H1 (cell line): ENCODE measurements at regions not wholly inside any gene's neighbourhood (a gene's known extent, or its start where the extent isn't known, plus 50 kb on each side); places are given as distances from the start of the nearest gene placed in this dataset.

Experiments used
- CTCF ChIA-PET: fragments of 300-600 bp; sonication (Branson Sonifier 250); formaldehyde crosslinking; loops from one replicate; lab custom pipeline; 2021; ENCODE audit not compliant: partially characterized antibody; lab: Charles Lee
- POLR2A ChIA-PET: fragments of 300-600 bp; sonication (Branson Sonifier 250); formaldehyde crosslinking; loops from one replicate; lab custom pipeline; 2021; ENCODE audit warnings: inconsistent platforms; ENCODE audit not compliant: partially characterized antibody; lab: Charles Lee
- DNase-seq, 2 experiments: peaks; one replicate each; pipeline versions ENCODE4 v3.0.0 to v3.0.0-alpha.2; 2010 to 2022; ENCODE audit warnings: low spot score in 2 of 2, low read depth in 1 of 2, mixed read lengths in 1 of 2
- FAIRE-seq: peaks from 2 replicates; lab custom pipeline; 2011; peaks lifted over from hg19 to GRCh38; lab: Jason Lieb, UNC
- H2AFZ ChIP-seq: 2 replicates; pipeline ENCODE4 v1.8.1; 2012; ENCODE audit warnings: low read length, inconsistent platforms
- H2AK5ac ChIP-seq: 2 replicates; pipeline ENCODE4 v1.6.1; 2013; ENCODE audit warnings: low read depth, low read length
- H2BK120ac ChIP-seq: replicated peaks from 2 replicates; pipeline ENCODE3; 2013; ENCODE audit warnings: low read depth, low read length, inconsistent platforms
- H2BK12ac ChIP-seq: 2 replicates; pipeline ENCODE4 v1.6.1; 2013; ENCODE audit warnings: low read depth, low read length
- H2BK15ac ChIP-seq: 2 replicates; pipeline ENCODE4 v1.6.1; 2013; ENCODE audit warnings: low read length
- H2BK20ac ChIP-seq: 2 replicates; pipeline ENCODE4 v1.6.1; 2013; ENCODE audit warnings: low read length
- H2BK5ac ChIP-seq: 2 replicates; pipeline ENCODE4 v1.6.1; 2013; ENCODE audit warnings: low read depth, low read length
- H3K14ac ChIP-seq: 2 replicates; pipeline ENCODE4 v1.6.1; 2013; ENCODE audit warnings: inconsistent platforms; ENCODE audit not compliant: insufficient read length
- H3K18ac ChIP-seq: 2 replicates; pipeline ENCODE4 v1.6.1; 2013; ENCODE audit warnings: low read length; ENCODE audit errors: extremely low read depth
- H3K23ac ChIP-seq: 2 replicates; pipeline ENCODE4 v1.6.1; 2013; ENCODE audit warnings: inconsistent platforms; ENCODE audit not compliant: insufficient read length
- H3K23me2 ChIP-seq: 2 replicates; pipeline ENCODE4 v1.6.1; 2013; ENCODE audit warnings: low read depth, low read length
- H3K27ac ChIP-seq: 2 replicates; pipeline ENCODE4 v1.6.1; 2011; ENCODE audit warnings: low read depth, low read length, inconsistent platforms
- H3K27me3 ChIP-seq, 4 experiments: replicated peaks in 1 of 4; 1 replicate in 1 of 4; 2 replicates in 3 of 4; pipeline versions ENCODE4 v1.6.1 to v1.8.1; 2011 to 2013; ENCODE audit warnings: low read length in 3 of 4, mild to moderate bottlenecking in 3 of 4, inconsistent platforms in 2 of 4, mixed read lengths in 2 of 4, moderate library complexity in 1 of 4; ENCODE audit not compliant: control insufficient read depth in 3 of 4, insufficient read depth in 3 of 4; ENCODE audit errors: extremely low read depth in 1 of 4
- H3K36me3 ChIP-seq, 4 experiments: 2 replicates each; pipeline versions ENCODE4 v1.6.1 to v1.8.1; 2011 to 2013; ENCODE audit warnings: mild to moderate bottlenecking in 4 of 4, low read length in 3 of 4, moderate library complexity in 2 of 4, control low read depth in 1 of 4, inconsistent platforms in 1 of 4; ENCODE audit not compliant: insufficient read depth in 4 of 4, control insufficient read depth in 2 of 4
- H3K4ac ChIP-seq: replicated peaks from 2 replicates; pipeline ENCODE3; 2013; ENCODE audit warnings: low read length, low read depth, mixed read lengths, inconsistent platforms; ENCODE audit not compliant: insufficient read length
- H3K4me1 ChIP-seq, 4 experiments: replicated peaks in 1 of 4; 1 replicate in 1 of 4; 2 replicates in 3 of 4; pipeline versions ENCODE4 v1.6.1 to v1.8.1; 2011 to 2013; ENCODE audit warnings: low read length in 3 of 4, inconsistent platforms in 2 of 4, mixed read lengths in 1 of 4; ENCODE audit not compliant: insufficient read depth in 4 of 4, control insufficient read depth in 3 of 4
- H3K4me2 ChIP-seq, 2 experiments: 2 replicates each; pipeline versions ENCODE4 v1.6.1 to v1.8.1; 2011 to 2013; ENCODE audit warnings: low read depth in 2 of 2, low read length in 2 of 2, control low read depth in 1 of 2, inconsistent platforms in 1 of 2, mild to moderate bottlenecking in 1 of 2; ENCODE audit not compliant: insufficient read depth in 1 of 2
- H3K4me3 ChIP-seq, 4 experiments: fragments of 200-600, 300-600 bp in 1 of 4; sonication (generic), shearing (Covaris generic), sonication (Bioruptor Twin) in 1 of 4; 2 replicates each; pipeline versions ENCODE4 v1.5.1 to v1.8.1; 2011 to 2016; ENCODE audit warnings: low read length in 4 of 4, low read depth in 3 of 4, control low read depth in 2 of 4, inconsistent platforms in 2 of 4, mild to moderate bottlenecking in 2 of 4, mixed read lengths in 1 of 4, moderate library complexity in 1 of 4; ENCODE audit not compliant: insufficient read depth in 2 of 4; ENCODE audit errors: extremely low read depth in 1 of 4
- H3K56ac ChIP-seq: replicated peaks from 2 replicates; pipeline ENCODE3; 2013; ENCODE audit warnings: low read depth, mild to moderate bottlenecking, mixed read lengths, low read length, inconsistent platforms; ENCODE audit not compliant: insufficient read length
- H3K79me1 ChIP-seq: 2 replicates; pipeline ENCODE4 v1.6.1; 2013; ENCODE audit warnings: low read depth, low read length, control low read depth
- H3K79me2 ChIP-seq, 2 experiments: 2 replicates each; pipeline versions ENCODE4 v1.6.1 to v1.8.1; 2012 to 2013; ENCODE audit warnings: low read length in 2 of 2, mild to moderate bottlenecking in 2 of 2, inconsistent platforms in 1 of 2; ENCODE audit not compliant: insufficient read depth in 2 of 2, control insufficient read depth in 1 of 2
- H3K9ac ChIP-seq, 4 experiments: replicated peaks in 1 of 4; 1 replicate in 1 of 4; 2 replicates in 3 of 4; pipeline versions ENCODE4 v1.6.1 to v1.8.1; 2011 to 2013; ENCODE audit warnings: low read depth in 3 of 4, low read length in 3 of 4, control low read depth in 2 of 4, mild to moderate bottlenecking in 2 of 4, moderate library complexity in 2 of 4, inconsistent platforms in 1 of 4; ENCODE audit errors: extremely low read depth in 1 of 4
- H3K9me3 ChIP-seq, 2 experiments: 2 replicates each; pipeline versions ENCODE4 v1.6.1 to v1.8.1; 2012 to 2013; ENCODE audit warnings: mild to moderate bottlenecking in 2 of 2, moderate library complexity in 2 of 2, control low read depth in 1 of 2, inconsistent platforms in 1 of 2, low read depth in 1 of 2, low read length in 1 of 2, mixed read lengths in 1 of 2; ENCODE audit not compliant: insufficient read depth in 2 of 2
- H4K20me1 ChIP-seq, 2 experiments: replicated peaks in 1 of 2; 2 replicates each; pipeline versions ENCODE3 to v1.8.1; 2011 to 2013; ENCODE audit warnings: inconsistent platforms in 2 of 2, low read length in 2 of 2, mild to moderate bottlenecking in 1 of 2; ENCODE audit not compliant: insufficient read depth in 2 of 2, control insufficient read depth in 1 of 2
- H4K5ac ChIP-seq: 2 replicates; pipeline ENCODE4 v1.6.1; 2013; ENCODE audit warnings: low read length, low read depth, mixed read lengths, inconsistent platforms; ENCODE audit not compliant: insufficient read length
- H4K8ac ChIP-seq: 2 replicates; pipeline ENCODE4 v1.8.0; 2013; ENCODE audit warnings: mild to moderate bottlenecking, moderate library complexity, low read length, inconsistent platforms; ENCODE audit not compliant: insufficient read depth; ENCODE audit errors: extremely low read depth
- H4K91ac ChIP-seq: replicated peaks from 2 replicates; pipeline ENCODE3; 2013; ENCODE audit warnings: low read length, mixed read lengths, inconsistent platforms; ENCODE audit not compliant: insufficient read length
- HDAC6 ChIP-seq: IDR thresholded peaks from one replicate; pipeline ENCODE4 v1.7.1; 2012; ENCODE audit warnings: low read depth, mild to moderate bottlenecking, inconsistent platforms, low read length, moderate library complexity
- RAD21 ChIP-seq, 2 experiments: IDR thresholded peaks in 1 of 2; conservative IDR thresholded peaks in 1 of 2; 2 replicates each; pipeline ENCODE4 v1.6.1; 2011; ENCODE audit warnings: low read depth in 2 of 2, low read length in 2 of 2, improper control_type of control experiment in 1 of 2, inconsistent platforms in 1 of 2, mild to moderate bottlenecking in 1 of 2, moderate library complexity in 1 of 2
- WGBS, 2 experiments: shearing (Covaris generic) in 1 of 2; methylation state at CpG; one replicate each; pipeline versions ENCODE4 v1.1.6 to v1.1.7; 2013 to 2015; ENCODE audit warnings: low lambda C conversion rate in 2 of 2, mixed read lengths in 2 of 2, inconsistent platforms in 1 of 2, low coverage in 1 of 2, missing lambda C conversion rate in 1 of 2; ENCODE audit not compliant: insufficient replicate concordance in 2 of 2, insufficient coverage in 1 of 2, insufficient read length in 1 of 2; ENCODE audit errors: extremely low coverage in 1 of 2, missing lambda C conversion rate in 1 of 2; 5-methylcytosine and 5-hydroxymethylcytosine counted together
- TF ChIP-seq, protein P1 (sequence below), 3 experiments: IDR thresholded peaks; 1 replicate in 2 of 3; 2 replicates in 1 of 3; pipeline versions ENCODE4 v1.5.1 to v1.6.1; 2011; ENCODE audit warnings: low read length in 3 of 3, mild to moderate bottlenecking in 3 of 3, inconsistent platforms in 2 of 3, low read depth in 1 of 3, moderate library complexity in 1 of 3; ENCODE audit not compliant: insufficient read depth in 1 of 3; ENCODE audit errors: control extremely low read depth in 1 of 3

GRCh38 chr10:85548034-85548433 is 818.6 kb downstream of the GRID1 start:
- Histone ChIP-seq H3K27me3 (no peaks in the 10 kb centered on the region), H3K9me3 (no peaks in the 10 kb centered on the region), H3K4ac (no peak overlapping the region), H3K23me2 (no peaks in the 10 kb centered on the region), H3K4me2 (no peak overlapping the region), H3K56ac (no peak overlapping the region), H3K18ac (no peak overlapping the region), H3K79me1 (no peaks in the 10 kb centered on the region), H3K9ac (no peak overlapping the region), H3K36me3 (no peaks in the 10 kb centered on the region), H2BK20ac (no peak overlapping the region; the same call in 1 of the 2 replicates), H3K4me3 (no peak overlapping the region), H4K91ac (no peak overlapping the region), H3K23ac (no peak overlapping the region), H4K5ac (no peak overlapping the region), H2BK120ac (no peak overlapping the region), H4K8ac (no peak overlapping the region), H3K14ac (no peak overlapping the region), H2AFZ (0 out of 2 replicates have a peak overlapping the region, but pooled peaks have one; percentile 2), H3K79me2 (no peaks in the 10 kb centered on the region), H2BK5ac (no peak overlapping the region), H3K27ac (no peak overlapping the region), H2BK12ac (0 out of 2 replicates have a peak overlapping the region, but pooled peaks have one; percentile 41), H2AK5ac (no peak overlapping the region), H2BK15ac (no peak overlapping the region), H4K20me1 (no peaks in the 10 kb centered on the region), H3K4me1 (peaks cover 0 to 10% (median 2%) of the 10 kb centered on the region in 4 experiments; a peak in 2 of 7 replicates)
- FAIRE-seq (no peak), DNase-seq (no peak)
- ChIA-PET POLR2A (no interaction called here), CTCF (interaction anchor here (0.8 kb wide), 1 partner anchor 12 kb away, joined by 4 read pairs; no protein-coding TSS in a partner anchor)
- TF ChIP-seq, protein P1, sequence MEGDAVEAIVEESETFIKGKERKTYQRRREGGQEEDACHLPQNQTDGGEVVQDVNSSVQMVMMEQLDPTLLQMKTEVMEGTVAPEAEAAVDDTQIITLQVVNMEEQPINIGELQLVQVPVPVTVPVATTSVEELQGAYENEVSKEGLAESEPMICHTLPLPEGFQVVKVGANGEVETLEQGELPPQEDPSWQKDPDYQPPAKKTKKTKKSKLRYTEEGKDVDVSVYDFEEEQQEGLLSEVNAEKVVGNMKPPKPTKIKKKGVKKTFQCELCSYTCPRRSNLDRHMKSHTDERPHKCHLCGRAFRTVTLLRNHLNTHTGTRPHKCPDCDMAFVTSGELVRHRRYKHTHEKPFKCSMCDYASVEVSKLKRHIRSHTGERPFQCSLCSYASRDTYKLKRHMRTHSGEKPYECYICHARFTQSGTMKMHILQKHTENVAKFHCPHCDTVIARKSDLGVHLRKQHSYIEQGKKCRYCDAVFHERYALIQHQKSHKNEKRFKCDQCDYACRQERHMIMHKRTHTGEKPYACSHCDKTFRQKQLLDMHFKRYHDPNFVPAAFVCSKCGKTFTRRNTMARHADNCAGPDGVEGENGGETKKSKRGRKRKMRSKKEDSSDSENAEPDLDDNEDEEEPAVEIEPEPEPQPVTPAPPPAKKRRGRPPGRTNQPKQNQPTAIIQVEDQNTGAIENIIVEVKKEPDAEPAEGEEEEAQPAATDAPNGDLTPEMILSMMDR (IDR thresholded peaks at IDR 0.05; ENCODE audit: control extremely low read depth in 1 of 3, insufficient read depth in 1 of 3, low read depth in 1 of 3, low read length in 3 of 3), result peak in 2 of 3 experiments; percentile 27 to 45; a peak in 3 of 4 replicates
- TF ChIP-seq HDAC6 (no peak), RAD21 (IDR thresholded peaks at IDR 0.05 in 1 of 2, conservative IDR thresholded peaks at IDR 0.05 in 1 of 2; ENCODE audit: low read depth in 2 of 2, low read length in 2 of 2) (peak; percentile 61 to 71)
- 73% methylated on average over 2 of the region's 2 CpGs; no CpG with 5 or more reads in 1 of the 2 experiments for WGBS, 2 experiments
